SU-DHL-6 (cell line): ENCODE measurements at regions not wholly inside any gene's neighbourhood (a gene's known extent, or its start where the extent isn't known, plus 50 kb on each side); places are given as distances from the start of the nearest gene placed in this dataset.

Experiments
- H2AFZ ChIP-seq: fragments of 200-600 bp; sonication (generic); 2 replicates; pipeline ENCODE4 v1.6.1; 2014; ENCODE audit warnings: low read depth, mild to moderate bottlenecking, moderate library complexity, mixed read lengths, antibody characterized with exemption, low read length; ENCODE audit not compliant: severe bottlenecking
- H3F3A ChIP-seq: fragments of 200-600 bp; shearing (Covaris generic); 2 replicates; pipeline ENCODE4 v1.6.0; 2016; ENCODE audit warnings: antibody characterized with exemption, mild to moderate bottlenecking; ENCODE audit not compliant: insufficient read depth
- H3K27ac ChIP-seq: fragments of 200-600 bp; sonication (generic); 2 replicates; pipeline ENCODE4 v1.5.1; 2016; ENCODE audit warnings: low read depth, mild to moderate bottlenecking, low read length, moderate library complexity, mixed read lengths
- H3K27me3 ChIP-seq: fragments of 200-600 bp; sonication (generic), shearing (Covaris generic); 2 replicates; pipeline ENCODE4 v1.6.0; 2014; ENCODE audit warnings: mild to moderate bottlenecking, low read length
- H3K36me3 ChIP-seq: fragments of 200-600 bp; sonication (generic); 2 replicates; pipeline ENCODE4 v1.6.1; 2014; ENCODE audit warnings: mild to moderate bottlenecking, low read length, mixed read lengths
- H3K4me2 ChIP-seq: fragments of 300-600, 200-600 bp; shearing (Covaris generic), sonication (generic); 2 replicates; pipeline ENCODE4 v1.6.0; 2014; ENCODE audit warnings: low read length, low read depth, mild to moderate bottlenecking; ENCODE audit not compliant: poor library complexity, severe bottlenecking
- H3K4me3 ChIP-seq: fragments of 200-600 bp; sonication (generic); 2 replicates; pipeline ENCODE4 v1.5.1; 2014; ENCODE audit warnings: antibody characterized with exemption, low read length, mild to moderate bottlenecking, mixed read lengths; ENCODE audit not compliant: insufficient read depth, poor library complexity, severe bottlenecking
- H3K79me2 ChIP-seq: fragments of 200-600 bp; sonication (generic); 2 replicates; pipeline ENCODE4 v1.6.1; 2014; ENCODE audit warnings: mild to moderate bottlenecking, low read length, moderate library complexity; ENCODE audit not compliant: insufficient read depth
- H3K9ac ChIP-seq: fragments of 200-600 bp; sonication (generic); 2 replicates; pipeline ENCODE4 v1.7.0; 2014; ENCODE audit warnings: mild to moderate bottlenecking, low read length
- H3K9me2 ChIP-seq: fragments of 200-600 bp; sonication (generic); replicated peaks from 2 replicates; pipeline ENCODE4 v1.6.1; 2014; ENCODE audit warnings: low read length; ENCODE audit not compliant: insufficient read depth
- H3K9me3 ChIP-seq: fragments of 200-600 bp; sonication (generic); 2 replicates; pipeline ENCODE4 v1.6.1; 2014; ENCODE audit warnings: low read length, mixed read lengths; ENCODE audit not compliant: insufficient read depth
- H4K20me1 ChIP-seq: fragments of 200-600 bp; sonication (generic); 2 replicates; pipeline ENCODE4 v1.6.1; 2014; ENCODE audit warnings: low read depth, mild to moderate bottlenecking, antibody characterized with exemption, low read length, moderate library complexity, mixed read lengths
- EZH2phosphoT487 ChIP-seq: fragments of 200-600 bp; sonication (generic), shearing (Covaris generic); conservative IDR thresholded peaks from 2 replicates; pipeline ENCODE4 v1.6.1; 2018; ENCODE audit warnings: mild to moderate bottlenecking, antibody characterized with exemption, low read length, moderate library complexity, mixed read lengths
- TF ChIP-seq, protein P1 (sequence below): fragments of 200-600 bp; sonication (generic); IDR thresholded peaks from one replicate; pipeline ENCODE4 v1.5.1; 2017; ENCODE audit warnings: antibody characterized with exemption, mild to moderate bottlenecking, low read length, moderate library complexity; ENCODE audit not compliant: insufficient read depth, poor library complexity, severe bottlenecking

DNA sequence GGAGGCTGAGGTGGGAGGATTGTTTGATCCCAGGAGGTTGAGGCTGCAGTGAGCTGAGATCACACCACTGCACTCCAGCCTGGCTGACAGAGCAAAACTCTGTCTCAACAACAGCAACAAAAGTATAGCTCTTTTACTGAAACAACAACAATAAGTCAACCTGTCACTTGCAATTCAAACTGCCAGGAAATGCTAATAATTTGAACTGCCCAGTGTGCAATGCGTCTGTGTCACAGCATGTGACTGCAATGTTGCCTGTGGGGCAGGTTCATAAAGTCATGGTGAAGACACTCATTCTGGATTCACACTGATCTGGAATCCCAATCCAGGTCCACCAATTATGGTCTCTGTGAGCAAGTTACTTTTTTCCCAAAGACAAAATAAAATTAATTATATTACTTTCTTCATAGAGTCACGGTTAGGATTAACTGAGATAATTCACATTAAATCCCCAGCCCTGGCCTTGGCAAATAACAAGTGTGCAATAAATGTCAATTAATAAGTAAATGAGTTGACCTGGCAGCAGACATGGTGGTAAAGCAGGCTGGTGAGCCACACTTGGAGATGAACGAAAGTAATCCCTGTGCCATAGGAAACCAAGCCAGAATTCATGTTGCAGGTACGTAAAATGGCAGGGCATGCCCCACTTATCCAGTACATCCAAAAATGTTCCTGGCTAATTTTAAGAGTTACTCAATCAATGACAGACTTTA is 89.1 kb upstream of the CPSF6 start:
- Histone ChIP-seq H3K27ac (no peak overlapping the region), H3K9me3 (no peaks in the 10 kb centered on the region), H3K9ac (no peak overlapping the region), H2AFZ (no peak overlapping the region), H3K4me3 (no peak overlapping the region), H4K20me1 (no peaks in the 10 kb centered on the region), H3K9me2 (no peaks in the 10 kb centered on the region), H3K4me2 (no peak overlapping the region), H3K27me3 (no peaks in the 10 kb centered on the region), H3F3A (no peaks in the 10 kb centered on the region), H3K36me3 (no peaks in the 10 kb centered on the region), H3K79me2 (no peaks in the 10 kb centered on the region)
- no peak for TF ChIP-seq EZH2phosphoT487
- TF ChIP-seq, protein P1, sequence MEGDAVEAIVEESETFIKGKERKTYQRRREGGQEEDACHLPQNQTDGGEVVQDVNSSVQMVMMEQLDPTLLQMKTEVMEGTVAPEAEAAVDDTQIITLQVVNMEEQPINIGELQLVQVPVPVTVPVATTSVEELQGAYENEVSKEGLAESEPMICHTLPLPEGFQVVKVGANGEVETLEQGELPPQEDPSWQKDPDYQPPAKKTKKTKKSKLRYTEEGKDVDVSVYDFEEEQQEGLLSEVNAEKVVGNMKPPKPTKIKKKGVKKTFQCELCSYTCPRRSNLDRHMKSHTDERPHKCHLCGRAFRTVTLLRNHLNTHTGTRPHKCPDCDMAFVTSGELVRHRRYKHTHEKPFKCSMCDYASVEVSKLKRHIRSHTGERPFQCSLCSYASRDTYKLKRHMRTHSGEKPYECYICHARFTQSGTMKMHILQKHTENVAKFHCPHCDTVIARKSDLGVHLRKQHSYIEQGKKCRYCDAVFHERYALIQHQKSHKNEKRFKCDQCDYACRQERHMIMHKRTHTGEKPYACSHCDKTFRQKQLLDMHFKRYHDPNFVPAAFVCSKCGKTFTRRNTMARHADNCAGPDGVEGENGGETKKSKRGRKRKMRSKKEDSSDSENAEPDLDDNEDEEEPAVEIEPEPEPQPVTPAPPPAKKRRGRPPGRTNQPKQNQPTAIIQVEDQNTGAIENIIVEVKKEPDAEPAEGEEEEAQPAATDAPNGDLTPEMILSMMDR, result no peak

DNA sequence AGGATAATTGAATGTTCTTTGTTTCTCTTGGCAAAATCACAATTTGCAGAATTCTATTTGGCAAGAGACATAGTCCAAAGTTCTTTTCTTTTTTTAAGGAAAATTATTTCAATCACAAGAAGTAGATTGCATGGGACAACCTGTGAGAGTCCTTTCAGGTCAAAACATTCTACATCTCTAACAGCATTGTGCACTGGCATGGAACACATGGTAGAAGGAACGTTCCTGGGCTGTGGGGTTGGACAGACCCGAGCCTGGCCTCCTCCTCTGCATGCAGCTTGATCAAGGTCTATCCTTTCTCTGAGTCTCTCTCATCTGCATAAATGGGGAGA is 88.6 kb upstream of the CPSF6 start:
- Histone ChIP-seq H4K20me1 (no peaks in the 10 kb centered on the region), H3K27me3 (no peaks in the 10 kb centered on the region), H3K9me2 (no peaks in the 10 kb centered on the region), H3K9ac (no peak overlapping the region), H2AFZ (no peak overlapping the region), H3F3A (no peaks in the 10 kb centered on the region), H3K27ac (no peak overlapping the region), H3K9me3 (no peaks in the 10 kb centered on the region), H3K79me2 (no peaks in the 10 kb centered on the region), H3K4me3 (no peak overlapping the region), H3K36me3 (no peaks in the 10 kb centered on the region), H3K4me2 (no peak overlapping the region)
- no peak for TF ChIP-seq EZH2phosphoT487
- TF ChIP-seq, protein P1, result no peak

DNA sequence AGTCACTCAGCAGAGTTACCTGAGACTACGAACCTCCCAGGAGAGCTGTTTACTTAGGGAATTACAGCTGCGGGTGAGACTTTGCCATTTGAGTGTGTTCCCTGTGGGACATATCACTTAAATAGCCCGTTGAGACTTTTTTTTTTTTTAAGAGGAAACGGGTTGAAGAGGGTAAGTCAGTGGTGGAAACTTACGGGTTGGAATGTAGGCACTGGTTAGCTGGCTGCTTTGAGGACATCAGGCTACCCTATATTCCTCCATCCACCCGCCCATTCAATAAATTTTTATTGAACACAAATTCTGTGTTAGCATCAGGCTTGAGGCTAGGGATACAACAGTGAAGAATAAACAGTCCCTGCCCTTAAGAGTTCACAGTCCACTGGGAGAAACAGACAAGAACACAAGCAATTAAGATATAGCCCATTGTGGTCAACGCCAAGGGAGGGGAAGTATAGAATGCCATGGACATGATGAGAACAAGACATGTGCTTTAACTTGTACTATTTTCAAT is 88.1 kb upstream of the CPSF6 start:
- Histone ChIP-seq H3K27ac (no peak overlapping the region), H3K9me3 (no peaks in the 10 kb centered on the region)

More for the DNA sequence above, 88.1 kb upstream of the CPSF6 start:
- Histone ChIP-seq H3K9ac (no peak overlapping the region), H2AFZ (no peak overlapping the region), H3K4me2 (no peak overlapping the region), H3K4me3 (no peak overlapping the region), H3K27me3 (no peaks in the 10 kb centered on the region), H3K9me2 (no peaks in the 10 kb centered on the region), H3F3A (no peaks in the 10 kb centered on the region), H3K36me3 (no peaks in the 10 kb centered on the region), H3K79me2 (no peaks in the 10 kb centered on the region), H4K20me1 (no peaks in the 10 kb centered on the region)
- no peak for TF ChIP-seq EZH2phosphoT487
- TF ChIP-seq, protein P1, result no peak
